GM21619 (cell line): ENCODE measurements at regions not wholly inside any gene's neighbourhood (a gene's known extent, or its start where the extent isn't known, plus 50 kb on each side); places are given as distances from the start of the nearest gene placed in this dataset.

Source experiments
- ATAC-seq: cut with Tn5 transposase; IDR thresholded peaks from one replicate; pipeline ENCODE4 v1.9.1; 2021; ENCODE audit not compliant: unreplicated experiment

DNA sequence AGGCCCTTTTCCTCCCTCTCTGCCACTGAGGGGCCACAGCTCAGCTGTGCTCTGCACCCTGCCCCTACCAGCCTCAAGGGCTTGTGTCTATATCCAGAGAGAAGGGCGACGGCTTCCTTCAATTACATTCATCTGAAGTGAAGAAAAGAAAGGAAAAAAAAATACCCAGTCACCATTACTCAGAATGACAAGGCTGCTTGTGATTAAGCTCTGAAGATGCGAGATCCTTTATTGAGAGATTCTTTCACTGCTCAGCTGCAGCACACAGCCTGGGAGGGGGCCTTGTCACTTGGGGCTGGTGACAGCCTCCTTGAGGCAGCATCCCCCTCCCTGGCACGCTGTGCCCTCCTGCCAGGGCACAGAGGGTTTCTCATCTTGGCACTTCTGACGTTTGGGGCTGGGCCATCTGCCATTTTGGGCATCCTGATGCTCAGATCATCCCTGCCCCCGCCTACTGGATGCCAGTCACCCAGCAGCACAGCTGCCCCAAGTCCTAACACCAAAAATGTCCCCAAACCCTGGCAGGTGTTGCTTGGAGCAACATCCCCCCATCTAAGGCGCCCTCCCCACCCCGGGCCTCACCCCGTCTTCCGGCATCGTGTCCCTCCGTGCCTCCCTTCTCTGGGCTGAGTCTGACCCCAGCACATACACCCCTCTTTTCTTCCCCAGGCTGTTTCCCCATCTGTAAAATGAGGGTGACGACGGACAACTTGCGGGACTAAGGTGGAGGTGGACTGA, 1394.7 kb downstream of the BRD1 start:
- ATAC-seq, result no peak

DNA sequence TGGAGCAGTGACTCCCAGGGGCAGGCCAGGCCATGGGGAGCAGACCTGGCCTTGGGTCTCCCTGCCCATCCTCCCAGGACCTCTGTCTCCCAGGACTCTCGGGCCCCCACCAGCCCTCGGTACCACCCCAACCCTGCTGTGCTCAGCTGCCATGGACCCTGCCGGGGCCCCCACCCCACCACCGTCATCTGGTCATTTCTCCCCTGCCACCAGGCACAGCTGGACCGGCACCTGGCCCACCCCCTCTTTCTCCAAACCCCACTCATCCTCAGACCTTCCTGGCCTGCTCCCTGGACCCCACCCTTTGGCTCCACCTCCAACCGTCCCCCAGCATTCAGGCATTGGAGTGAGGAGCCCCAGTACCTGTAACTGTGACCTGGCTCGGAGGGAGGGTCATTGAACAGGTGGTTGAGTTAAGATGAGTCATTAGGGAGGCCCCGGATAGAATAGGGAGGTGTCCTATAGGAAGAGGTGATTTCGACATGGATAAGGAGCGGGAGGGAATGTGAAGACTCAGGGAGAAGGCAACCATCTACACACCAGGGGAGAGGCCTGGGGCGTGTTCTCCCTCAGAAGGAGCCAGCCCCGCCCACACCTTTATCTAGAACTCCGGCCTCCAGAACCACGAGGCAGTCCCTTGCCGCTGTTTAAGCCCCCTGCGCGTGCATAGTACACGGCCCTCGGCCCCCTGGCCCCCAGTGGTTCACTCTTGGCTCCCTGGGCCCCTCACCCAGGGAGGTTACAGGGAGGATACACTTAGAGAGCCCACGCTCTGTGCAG, 1395.9 kb downstream of the BRD1 start:
- ATAC-seq, result no peak

DNA sequence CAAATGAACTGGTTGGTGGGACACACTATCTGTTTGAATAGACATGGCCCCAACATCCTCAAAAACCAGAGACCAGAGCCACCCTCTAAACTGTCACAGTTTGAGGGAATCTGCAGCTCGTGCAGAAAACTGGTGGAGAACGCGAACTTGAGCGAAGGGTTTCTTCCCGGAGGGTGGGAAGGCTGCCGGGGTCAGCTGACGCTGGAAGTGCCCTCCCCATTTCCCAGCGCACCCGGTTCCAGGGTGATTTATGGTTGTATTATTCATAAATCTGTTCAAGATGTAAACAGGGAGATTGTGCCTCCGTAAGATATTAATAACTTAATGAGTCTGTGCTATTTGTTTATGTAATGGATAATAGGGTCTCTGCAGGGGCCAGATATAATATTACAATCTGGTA, 1396.7 kb downstream of the BRD1 start:
- ATAC-seq, result no peak

- no peak for ATAC-seq
Measured at GRCh38 chr22:48429446-48430020, 1398.1 kb downstream of the BRD1 start.

DNA sequence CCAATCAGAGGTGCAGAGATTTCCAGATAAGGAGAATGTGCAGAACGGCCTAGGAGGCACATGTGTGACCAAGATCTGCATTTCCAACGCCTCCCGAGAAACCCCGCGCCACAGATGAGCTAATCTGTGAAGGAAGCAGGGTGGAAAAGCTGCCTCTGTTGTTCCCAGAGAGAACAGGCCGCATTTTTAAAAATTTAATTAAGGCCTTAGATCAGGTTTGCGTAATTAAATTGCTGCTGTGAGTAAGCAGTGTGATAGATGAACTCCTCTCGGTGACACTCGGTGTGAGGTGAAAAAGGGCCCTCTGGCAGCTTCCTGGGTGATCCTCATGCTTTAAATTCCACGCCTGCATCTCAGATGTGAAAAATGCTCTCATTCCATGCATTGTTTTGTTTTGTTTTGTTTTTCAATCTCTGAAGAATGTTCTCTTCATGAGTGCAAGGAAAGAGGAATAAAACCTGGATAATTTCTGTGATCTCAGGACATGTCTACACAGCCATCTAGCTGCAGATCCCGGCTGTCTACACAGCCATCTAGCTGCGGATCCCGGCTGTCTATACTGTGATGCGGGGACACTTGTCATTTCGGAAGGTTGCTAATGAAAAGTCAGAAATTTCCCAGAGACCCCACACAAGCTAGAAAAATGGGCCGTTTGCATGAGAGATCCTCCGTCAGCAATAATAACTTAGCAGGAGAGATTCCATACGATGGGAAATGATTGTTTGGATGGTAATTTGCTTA, 1398.9 kb downstream of the BRD1 start:
- no peak for ATAC-seq

- no peak for ATAC-seq
Measured at GRCh38 chr22:48427731-48428211, 1399.9 kb downstream of the BRD1 start.

DNA sequence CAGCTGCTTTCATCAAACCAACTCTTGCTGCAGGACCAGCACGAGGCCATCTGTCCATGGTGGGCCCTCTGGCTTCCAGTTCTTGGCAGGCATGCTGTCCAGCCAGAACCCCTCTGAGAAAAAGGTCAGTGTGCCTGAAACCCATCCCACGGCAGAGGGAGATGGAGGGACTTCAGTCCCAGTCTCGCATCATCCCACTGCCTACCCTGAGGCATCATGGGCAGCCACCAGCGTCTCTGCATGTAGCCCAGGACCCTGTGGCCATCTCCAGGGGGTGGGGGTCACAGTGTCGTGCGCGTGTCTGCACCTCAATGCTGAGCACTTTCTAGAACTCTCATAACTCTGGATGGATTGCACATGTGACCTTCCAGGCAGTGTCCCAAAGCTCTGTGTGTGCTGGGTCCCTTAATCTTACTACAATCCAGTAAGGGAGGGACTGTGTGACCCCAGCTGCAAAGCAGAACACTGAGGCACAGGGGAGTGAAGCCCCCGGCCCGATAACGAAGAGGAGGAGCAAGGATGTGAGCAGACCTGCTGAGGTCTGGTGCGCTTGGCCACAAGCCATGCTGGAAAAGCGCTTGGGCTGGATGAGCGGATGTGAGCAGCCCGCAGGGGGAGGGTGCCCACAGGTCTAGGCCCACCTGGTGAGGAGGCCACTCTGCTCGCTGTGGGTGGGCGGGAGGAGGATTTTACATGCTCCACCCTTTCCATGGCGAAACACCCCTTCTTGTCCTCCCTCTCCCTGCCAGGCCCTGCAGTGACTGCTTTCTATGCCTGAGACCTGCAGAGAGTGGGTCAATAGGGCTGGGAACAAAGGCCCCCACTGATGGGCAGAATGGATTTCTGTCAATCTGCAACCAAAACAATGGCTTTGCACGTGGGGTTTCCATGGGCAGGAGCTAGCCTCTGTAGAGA, 1401.0 kb downstream of the BRD1 start:
- ATAC-seq, result no peak

DNA sequence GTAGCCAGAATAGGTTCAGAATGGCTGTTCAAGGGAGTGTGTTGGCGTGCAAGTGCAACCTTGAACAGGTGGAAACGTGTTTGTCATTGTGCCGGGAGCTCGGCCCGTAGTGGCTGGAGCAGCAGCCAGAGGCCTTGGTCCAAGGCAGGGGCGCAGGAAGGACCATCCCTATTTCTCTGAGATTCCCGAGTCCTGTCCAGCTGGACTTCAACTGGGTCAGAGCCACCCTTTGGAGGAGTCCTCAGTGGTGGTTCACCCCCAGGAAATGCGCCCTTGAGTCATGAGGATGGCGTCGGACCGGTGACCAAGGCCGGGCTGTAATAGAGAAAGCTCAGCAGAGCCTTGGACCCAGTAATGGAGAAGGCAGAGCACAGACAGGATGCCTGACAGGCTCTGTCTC, 1402.0 kb downstream of the BRD1 start:
- no peak for ATAC-seq

DNA sequence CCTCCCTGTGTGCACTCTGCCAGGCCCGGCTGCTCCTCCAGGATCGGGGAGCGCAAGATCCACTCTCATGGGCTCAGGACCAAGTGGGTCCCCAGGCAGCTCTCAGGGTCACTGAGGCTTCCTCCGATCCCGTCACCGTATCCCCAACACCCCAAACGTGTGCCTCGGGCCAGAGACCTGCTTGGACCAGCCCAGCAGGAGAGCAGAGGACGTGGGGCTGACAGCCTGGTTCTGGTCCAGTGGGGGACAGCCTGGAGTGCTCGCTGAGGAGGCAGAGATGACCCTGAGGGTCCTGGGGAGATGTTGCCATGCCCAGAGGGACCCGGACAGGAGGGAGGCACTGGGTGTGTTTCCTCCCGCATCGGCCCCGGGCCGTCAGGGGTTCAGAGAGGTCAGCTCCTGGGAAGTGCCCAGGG, 1402.6 kb downstream of the BRD1 start:
- no peak for ATAC-seq

- ATAC-seq, result no peak
Measured at GRCh38 chr22:48424661-48425060, 1403.0 kb downstream of the BRD1 start.

- no peak for ATAC-seq
Measured at GRCh38 chr22:48424201-48424627, 1403.5 kb downstream of the BRD1 start.

DNA sequence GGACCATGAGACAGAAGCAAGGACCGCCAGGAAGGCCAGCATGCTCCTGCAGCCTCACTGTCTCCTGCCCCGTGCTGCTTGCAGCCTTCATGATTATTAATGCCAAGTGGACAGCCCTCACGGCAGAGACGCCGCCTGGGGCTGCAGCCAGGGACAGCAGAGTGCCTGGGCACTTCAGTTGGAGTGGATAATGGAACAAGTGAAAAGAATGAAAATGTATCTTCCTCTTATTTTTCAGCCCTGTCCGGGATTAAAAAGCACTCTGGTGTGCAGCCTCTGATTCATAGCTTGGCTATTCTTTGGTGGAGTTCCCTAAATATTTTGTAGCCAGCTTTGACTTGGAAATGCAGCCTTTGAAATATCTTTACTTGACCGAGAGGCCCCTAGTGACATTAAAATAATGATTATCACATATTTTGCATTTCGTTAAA, 1404.2 kb downstream of the BRD1 start:
- ATAC-seq, result no peak

DNA sequence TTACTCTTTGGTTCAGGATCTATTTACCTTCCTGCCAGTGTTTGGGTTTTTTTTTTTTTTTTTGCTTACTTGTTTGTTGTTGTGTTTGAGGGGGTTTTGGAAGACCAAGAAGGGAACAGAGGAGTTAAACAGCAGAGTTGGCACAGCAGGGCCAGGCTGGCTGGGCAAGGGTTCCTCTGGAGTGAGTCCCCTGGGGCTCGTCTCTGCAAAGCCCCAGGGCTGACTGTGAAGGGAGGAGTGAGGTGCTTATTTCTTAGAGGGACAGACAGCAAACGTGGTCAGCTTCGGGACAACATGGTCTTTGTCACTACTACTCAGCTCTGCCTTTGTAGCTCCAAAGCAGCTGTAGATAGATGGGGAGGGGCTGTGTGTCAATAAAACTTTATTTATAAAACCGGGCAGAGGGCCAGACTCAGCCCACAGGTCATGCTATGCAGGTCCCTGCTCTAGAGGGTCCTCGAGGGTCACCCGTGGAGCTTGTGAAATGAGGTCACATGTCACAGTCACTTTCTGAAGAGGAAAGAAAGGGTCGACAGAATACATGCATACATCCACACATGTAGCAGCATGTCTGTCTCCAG, 1404.7 kb downstream of the BRD1 start:
- ATAC-seq, result no peak

GRCh38 chr22:48418831-48419230, 1408.8 kb downstream of the BRD1 start:
- no peak for ATAC-seq

DNA sequence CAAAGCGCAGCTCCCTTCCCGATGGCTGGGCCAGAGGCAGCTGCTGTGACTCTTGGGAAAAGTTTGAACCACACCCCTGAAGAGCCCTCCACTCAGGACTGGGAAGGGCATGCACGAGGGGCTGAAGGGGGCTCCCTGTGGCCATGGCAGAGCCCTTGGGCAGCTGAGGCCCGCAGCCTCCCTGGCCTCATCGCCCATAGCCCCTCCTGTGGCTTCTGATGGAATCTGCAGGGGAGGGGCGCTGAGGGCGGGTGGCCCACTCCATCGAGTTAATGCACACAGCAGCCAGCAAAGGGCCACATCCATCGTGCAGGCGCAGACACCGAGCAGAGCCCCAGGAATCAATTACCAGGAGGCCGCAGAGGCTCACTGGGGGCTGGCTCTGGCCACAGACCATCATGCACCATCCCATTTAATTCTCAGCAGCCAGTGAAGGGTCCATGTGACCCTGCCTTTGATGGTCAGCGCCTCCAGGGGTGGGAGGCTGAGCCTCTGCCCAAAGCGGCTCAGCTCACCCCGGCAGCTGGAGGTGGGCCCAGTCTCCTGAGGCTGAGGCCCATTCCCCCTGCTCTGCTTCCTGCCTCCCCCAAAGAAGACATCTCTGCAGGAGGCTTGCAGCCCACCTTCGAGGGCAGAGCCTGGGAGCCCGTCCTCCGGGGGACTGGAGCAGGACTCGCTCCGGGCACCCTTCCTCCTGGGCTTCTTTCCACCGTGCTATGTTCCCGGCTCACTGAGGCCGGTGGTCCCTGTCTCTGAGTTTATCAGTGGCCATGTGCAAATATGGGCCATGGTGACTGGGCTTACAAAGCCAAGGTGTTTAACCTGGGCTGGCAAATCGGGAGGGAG, 1410.2 kb downstream of the BRD1 start:
- ATAC-seq, result no peak

DNA sequence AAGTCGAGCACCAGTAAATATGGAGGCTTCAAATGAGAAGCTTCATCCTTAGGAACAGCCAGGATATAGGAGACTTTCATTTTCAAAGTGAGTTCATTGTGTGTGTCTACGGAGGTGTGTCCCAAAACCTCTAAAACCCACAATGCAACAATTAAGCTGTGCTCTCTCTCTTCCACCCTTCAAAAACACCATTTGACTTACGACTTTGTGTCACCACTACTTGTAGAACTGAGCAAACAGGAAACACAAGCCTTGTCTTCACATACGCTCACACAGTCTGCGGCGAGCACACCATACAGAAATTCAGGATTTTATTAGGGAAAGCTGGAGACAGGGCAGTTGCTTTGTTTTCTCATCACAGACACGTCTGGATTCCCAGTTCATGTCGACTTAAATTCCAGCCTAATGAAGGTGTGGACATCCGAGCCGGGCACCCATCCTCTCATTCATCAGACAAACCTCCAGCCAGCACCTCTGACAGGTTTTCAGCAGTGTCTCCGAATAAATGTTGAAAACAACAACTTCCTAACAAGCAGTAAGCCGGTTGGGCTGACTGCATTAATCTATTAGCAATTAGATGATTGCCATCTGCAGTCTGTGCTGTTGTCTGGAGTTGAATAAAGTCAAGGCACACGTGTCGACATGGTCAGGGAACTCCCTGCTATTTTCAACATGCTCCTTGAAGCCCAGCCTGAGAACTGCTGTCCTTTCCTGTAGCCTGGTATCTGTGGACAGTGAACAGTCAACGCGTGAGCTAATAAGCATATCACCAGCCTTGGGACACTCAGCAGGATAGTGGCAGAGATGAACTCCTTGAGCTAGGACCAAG, 1411.1 kb downstream of the BRD1 start:
- ATAC-seq, result no peak

DNA sequence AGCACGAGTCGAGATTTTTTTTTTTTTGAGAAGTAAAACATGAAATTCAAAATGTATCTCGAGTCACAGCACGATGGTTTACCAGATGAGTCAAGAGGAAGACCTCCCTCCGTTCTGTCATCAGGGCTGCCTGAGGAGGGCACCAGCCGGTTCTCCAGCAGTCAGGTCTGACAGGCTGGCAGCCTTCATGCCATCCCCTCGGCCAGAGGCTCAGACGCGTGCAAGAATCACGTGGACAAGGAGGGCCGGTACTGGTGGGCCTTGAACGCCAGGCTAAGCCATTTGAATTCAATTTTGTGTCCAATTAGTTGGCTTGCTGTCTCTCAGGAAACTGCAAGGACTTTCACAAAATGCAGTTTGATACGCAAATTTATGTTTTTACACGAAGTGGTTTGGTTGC, 1412.2 kb downstream of the BRD1 start:
- no peak for ATAC-seq

- ATAC-seq, result no peak
Measured at GRCh38 chr22:48414651-48415050, 1413.0 kb downstream of the BRD1 start.
